Right forelimb (tissue), 1 donor: ENCODE measurements at regions not wholly inside any gene's neighbourhood (a gene's known extent, or its start where the extent isn't known, plus 50 kb on each side); places are given as distances from the start of the nearest gene placed in this dataset.

Experiments used
- DNase-seq: peaks from one replicate; pipeline ENCODE4 v3.0.0-alpha.2; 2018

DNA sequence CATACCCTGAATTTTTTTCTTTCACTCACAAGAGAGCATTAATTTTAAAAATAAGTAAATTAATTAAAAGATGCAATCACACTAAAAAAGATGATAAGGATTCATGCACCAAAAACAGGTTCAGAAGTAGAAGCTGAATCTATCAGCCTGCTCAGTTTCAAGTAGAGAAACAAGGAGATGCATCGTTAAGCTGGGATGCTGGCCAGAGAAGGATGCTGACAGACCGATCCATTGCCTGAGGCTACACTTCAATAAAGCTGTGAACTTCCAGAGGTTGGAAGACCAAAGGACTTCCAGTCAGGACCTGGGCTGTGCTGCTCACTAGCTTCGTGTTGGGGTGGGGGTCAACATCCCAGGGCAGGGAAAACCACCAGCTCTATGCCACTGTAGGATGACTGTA is 457.7 kb downstream of the EFNA5 start:
- DNase-seq, result no peak

DNA sequence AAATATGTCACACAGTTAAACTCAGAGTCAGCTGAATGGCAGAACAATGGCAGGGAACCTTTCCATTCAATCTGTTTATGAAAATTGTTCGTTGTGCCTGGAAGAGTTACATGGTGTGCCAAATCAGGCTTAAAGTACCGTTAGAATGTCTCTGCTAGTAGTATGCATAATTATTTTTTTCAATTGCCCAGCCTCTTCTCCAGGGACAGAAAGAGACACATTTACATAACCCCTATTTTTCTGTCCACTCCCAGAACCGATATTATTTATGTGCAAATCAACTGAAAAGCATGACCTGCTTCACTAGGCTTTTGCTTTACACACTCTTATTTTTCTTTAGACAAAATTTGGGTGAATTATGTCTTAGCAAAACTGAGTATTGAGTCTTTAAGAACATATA is 459.1 kb downstream of the EFNA5 start:
- no peak for DNase-seq

DNA sequence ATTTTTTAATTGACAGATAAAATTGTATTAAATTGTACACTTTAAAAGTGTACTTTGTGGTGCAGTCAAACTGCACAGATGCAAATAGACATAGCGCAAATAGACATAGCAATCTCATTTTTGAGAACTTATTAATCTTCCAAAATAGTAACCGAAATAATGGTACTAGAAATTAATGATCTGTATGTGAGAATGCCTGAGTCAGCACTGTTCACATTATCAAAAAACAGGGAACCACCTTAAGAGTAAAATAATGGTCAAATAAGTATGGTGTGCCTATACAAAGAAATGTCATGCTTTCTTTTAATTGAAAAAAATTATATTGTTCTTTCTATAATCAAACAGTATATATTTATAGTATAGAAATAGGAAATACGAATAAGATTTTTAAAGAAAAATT is 461.9 kb downstream of the EFNA5 start:
- no peak for DNase-seq

DNA sequence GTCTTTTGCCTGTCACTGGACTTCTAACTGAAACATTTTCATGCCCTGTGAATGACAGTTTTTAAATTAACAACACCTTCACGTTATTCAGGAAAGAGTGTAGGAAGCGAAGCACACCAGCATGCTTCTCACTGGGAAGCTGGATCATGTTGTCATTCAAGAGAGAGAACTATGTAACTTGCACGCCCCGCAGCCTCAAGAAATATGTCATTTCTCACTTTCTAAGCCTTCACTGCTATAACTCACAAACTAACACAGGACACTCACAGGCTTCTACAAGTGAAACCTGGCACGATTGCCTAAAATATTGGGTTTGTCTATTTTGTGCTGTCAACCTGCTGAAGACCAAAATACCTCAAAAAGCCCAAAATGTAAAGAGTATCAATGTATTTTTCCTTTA is 466.3 kb downstream of the EFNA5 start:
- no peak for DNase-seq

DNA sequence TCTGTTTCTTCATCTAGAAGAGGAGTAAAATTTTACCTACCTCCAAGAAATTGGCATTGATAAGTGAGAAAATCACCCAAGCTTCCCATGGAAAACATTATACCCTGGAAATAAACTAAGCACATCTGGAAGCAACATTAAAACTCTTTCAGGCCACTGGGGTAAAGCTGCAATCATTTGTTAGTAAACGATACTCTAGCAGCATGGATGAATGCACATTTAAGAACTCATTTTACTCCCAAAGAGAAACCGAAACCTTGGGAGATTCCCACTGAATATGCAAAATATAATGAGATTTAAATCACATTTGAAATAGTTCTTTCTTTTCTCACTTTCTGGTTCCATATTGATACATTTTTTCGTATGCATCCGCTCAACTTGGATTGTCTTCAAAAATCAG is 467.5 kb downstream of the EFNA5 start:
- DNase-seq, result no peak

DNA sequence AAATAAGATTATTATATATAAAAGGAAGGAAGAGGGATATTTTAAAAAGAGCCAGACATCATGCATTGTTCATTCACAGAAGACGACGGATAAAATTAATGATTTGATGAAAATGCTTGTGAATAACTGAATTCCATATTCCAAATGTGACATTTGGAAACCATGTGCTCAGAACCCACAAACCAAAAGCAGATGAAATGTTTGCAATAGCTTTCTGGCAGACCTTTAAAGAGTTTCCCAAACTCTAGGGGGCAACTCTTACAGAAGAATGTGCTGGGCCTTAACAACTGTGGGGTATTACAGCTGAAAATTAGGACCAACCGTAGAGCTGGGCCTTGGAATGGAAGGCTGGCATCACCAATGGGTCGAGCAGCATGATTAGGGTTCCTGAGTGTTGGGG is 471.0 kb downstream of the EFNA5 start:
- no peak for DNase-seq

DNA sequence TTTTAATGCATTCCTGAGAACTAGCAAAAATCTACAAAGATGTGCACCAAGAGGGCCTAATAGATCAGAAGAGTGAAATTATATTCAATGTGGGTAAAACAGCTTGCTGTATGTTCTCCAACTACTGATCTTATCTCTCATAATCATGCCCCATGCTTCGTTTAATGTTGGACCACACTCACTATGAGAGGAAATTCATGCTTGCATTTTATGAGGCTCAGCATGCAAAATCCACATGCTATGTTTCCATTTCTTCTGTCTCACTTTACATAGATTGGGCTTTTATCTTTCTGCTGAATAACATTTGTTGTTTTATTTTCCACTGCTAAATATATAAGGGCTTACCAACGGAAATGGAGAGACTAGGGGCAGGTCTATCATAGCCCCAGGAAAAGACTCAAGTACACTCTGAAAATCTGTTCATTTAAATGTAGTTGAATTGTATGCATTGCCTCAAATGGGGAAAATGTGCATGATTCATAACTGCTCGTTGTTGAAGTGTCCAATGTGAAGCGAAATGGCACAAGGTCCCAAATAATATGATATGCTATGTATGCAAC is 474.2 kb downstream of the EFNA5 start:
- no peak for DNase-seq

DNA sequence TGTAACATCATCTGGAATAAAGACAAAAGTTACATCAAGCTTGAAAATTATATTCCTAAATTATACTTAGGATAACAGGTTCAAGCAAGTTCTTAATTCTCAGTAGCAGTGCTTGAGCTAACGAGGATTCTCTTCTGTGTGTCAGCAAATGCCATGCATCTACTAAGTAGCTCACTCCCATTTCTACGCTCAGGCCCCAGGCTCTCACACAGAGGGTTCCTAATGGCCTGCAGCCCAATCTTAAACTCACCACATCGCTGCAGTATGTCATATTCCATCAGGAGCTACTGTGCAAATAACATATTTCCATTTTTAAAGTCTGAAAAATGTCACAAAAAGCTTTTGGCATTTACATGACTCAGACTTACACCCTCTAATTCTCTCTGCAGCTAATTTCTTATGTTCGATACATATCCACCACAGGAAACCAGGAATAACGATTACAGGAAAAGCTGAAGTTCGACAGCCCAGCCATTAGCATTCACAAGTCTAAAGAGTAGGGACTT is 474.8 kb downstream of the EFNA5 start:
- DNase-seq, result no peak

DNA sequence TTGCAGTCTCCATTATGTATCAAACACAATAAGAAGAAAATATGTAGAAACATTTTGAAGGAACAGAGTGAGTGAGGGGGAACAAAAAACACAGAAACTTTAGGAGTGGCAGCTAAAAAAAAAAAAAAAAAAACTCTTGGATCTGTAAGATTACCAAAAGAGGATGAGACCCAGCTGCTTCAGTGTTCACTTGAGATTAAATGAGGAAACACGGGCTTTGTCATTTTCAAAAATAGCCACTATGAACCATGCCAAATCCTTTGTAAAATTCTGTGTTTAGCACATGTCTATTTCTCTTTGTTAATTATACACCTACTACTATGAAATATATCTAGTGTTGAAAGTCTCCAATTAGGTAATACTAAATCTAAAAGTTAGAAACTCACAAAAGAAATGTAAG is 485.9 kb downstream of the EFNA5 start:
- DNase-seq, result no peak

DNA sequence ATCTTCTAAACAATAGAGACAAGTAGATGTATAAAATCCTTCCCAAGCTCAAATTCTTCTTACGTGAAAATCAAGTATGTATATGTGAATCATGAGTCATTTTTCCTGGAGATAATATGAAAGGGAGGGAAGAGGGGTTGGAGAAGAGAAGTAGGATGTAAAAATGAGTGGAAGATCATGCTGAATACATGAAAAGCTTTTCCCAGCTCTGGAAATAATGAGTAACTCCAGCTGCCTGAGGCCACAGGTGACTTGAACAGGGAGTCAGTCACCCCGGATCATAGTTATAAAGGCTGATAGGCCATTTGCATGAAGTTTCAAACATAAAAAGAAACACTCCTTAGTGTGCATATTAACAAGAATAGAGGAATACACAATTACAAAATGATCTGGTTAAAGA is 486.7 kb downstream of the EFNA5 start:
- no peak for DNase-seq

DNA sequence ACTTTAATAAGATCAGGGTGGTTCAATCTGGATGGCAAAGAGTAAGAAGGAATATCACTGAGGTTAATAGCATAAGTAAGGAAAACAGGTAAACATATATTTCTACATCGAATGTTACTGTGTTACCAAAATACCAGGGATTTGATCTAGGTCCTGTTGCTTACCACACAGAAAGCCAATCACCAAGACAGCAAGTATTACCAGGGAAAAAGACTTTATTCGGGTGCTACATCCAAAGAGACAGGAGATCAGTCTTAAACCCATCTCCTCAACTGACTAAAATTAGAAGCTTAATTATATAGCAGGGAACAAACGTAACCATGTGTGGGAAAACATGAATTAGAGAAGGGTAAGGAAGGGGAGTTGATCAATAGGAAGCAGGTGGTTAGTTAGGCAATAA is 500.1 kb downstream of the EFNA5 start:
- no peak for DNase-seq

DNA sequence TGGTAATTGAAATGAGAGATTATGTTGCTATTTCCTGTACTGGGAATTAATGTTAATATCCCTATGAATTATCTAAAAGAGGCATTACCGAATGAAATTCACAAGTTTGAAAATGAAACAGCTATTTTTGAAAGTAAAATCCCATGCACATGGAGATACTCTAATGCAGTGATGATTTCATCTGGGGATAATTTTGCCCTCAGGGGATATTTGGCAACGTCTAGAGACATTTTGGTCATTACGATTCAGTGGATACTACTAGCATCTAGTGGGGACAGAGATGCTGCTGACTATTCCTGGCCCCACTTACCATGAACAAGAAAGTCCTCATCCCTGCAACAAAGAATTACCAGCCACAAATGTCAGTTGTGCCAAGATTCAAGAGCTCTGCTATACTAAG is 500.9 kb downstream of the EFNA5 start:
- DNase-seq, result no peak

DNA sequence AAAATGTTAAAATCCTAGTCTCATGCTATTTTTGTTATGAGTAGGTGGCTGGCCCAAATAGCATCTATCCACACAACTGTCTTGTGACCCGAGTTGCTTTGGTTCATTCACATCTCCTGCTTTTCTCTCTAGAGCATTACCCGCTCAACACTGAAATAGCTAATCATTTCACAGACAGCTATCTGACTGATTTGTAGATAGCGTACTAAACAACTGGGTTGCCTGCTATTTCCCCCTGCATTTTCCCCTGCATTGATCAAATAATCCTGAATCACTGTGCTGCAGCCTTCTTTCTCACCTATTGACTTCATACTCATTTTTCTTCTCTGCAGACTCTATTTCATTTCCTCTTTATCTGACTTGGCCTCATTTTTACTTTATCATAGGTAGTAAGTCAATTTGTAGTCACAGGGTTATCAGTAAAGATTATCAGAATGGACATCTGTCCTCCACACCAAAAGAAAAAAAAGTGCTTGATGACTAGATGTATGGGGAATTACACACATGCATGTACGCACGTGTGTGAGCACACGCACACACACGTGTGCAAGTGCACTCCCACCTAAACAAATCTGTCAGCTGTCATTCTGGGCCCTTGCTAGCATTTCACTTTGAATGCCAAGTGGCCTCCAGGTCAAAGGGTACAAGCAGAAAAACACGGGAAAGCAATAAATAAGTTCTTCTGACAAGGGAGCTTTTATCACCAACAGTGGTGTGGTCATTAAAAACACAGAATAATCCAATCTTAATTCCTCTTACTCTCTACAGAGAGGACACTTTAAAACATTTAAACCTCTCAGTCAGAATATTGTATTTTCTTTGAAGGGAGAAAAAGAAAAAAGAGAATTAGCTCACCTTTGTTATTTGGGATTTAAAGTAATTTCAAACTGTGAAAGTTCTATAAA is 501.6 kb downstream of the EFNA5 start:
- no peak for DNase-seq

DNA sequence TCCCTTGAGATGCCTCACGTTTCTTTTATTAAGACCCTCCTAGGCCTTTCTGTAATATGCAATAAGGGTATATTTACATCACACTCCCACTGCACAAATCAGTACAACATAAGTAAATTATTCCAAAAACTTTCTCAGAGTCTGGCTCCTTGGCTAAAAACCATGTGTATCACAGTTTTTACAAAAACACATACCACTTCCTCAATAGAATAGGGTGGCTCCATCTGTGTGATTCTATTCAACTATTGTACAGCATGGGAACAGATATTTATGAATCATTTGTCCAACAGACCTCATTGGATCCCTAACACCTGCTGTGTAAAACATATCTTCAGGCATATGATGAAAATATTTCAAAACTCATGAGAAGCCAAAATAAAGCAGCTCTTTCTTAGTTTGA is 502.7 kb downstream of the EFNA5 start:
- DNase-seq, result no peak

DNA sequence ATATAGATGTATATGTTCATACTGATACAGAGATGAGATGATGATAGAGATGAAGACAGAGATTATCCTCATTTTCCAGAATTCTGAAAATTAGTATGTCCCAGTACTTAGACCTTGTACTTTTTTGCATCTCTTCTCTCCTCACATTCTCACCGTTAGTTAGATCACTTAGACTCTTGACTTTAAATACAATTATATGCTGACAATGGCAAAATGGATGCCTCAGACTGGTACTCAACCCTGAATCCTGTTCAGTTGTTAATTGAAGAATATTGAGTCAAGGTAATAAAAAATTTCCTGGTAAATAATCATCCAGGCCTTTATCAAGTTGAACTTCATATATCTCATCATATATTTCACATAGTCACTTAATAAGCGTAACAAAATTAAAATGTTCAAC is 505.4 kb downstream of the EFNA5 start:
- no peak for DNase-seq

DNA sequence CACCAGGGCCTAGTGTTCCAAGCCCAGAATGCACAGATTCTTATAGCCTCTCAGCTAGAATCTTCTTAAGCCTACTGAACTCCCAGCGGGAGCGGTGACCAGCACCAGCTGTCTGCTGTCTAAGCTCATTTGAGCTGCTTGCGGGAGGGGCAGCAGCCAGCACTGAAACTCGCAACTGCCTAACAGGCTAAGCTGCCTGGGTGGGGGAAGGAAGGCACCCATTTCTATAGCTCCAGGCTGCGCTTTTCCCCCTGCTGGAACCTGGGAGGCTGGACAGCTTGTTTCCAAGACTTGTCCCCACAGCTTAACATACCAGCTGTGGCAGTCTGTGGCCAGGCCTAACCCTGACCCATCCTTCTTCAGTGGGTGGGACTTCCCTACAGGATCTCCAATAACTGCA is 512.9 kb downstream of the EFNA5 start:
- DNase-seq, result no peak

DNA sequence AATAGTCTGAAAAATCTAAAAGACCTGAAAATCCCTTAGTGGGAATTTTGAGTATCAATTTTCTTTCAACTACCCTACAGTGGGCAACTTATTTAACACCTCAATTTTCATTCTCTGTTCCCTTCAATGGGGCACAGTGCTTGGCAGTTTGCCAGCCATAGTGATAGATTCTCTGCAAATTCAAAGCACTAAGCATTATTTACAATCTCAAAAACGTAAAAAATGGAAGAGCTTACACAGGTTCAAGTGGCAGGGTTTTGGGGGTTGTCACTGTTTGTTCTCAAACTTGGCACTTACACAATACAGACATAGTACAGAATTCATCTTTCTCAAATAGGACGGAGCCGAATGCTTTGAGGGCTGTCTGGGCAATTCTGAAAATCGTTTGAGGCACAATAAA is 515.0 kb downstream of the EFNA5 start:
- no peak for DNase-seq

DNA sequence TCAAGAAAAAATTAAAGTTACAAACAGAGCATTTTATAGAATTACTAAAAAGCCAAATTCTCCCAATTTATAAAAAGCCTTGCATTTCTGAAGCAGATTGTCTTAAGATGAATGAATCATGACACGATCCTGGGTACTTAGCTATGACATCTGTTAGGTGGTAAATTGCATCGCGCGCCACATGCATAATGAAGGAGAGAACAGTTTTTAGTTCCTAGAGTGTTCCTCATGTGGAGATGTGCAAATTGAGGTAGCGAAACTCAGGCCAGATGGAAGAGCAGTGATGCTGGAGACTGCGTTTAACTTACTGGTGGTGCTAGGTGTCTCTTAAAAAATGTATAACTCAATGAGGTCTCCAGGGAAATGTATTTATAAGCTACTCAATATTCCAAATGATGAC is 516.1 kb downstream of the EFNA5 start:
- DNase-seq, result no peak

DNA sequence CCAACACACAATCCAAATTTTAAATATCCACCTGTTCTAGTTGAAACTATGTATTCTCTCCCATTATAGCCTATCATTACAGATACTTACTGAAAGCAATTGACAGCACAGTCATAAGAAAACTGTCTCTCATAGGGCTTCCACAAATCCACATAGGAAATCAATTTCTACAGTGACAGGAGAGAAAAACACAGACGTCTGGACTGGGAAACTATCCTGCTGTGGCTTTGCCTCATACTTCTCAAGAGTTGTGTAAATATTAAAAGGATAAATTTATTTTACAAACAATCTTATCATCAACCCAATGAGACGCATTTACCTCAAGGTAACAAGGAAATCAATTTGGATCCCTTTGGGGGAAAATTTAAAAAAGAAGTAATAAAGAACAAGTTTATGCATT is 517.5 kb downstream of the EFNA5 start:
- no peak for DNase-seq

DNA sequence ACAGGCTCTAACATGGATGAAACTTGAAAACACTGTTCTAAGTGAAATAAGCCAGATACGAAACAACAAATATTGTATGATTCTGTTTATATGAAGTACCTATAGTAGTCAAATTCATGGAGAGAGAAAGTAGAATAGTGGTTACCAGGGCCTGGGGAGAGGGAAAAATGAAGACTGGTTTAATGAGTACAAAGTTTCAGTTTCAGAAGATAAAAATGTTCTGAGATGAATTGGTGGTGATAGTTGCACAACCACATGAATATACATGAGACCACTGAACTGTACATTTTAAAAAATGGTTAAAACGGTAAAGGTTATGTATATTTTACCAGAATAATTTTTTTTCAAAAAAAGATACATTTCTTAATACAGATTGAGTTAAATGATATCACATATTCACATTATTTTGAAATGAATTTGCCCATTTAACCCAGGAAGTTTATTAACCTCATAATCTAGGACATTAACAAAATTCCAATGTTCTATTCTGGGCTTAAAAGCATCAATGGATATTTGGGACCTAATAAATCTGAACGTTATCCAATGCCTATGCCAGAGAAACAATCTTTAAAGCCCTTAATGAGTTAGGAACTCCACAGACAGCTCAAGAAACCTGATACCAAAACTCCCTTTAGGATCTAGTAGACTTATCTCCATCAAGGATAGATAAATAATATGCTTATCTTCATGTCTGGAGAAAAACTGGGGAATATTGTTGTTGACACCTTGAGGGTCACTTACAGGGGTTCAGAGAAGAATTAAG is 521.3 kb downstream of the EFNA5 start:
- no peak for DNase-seq

DNA sequence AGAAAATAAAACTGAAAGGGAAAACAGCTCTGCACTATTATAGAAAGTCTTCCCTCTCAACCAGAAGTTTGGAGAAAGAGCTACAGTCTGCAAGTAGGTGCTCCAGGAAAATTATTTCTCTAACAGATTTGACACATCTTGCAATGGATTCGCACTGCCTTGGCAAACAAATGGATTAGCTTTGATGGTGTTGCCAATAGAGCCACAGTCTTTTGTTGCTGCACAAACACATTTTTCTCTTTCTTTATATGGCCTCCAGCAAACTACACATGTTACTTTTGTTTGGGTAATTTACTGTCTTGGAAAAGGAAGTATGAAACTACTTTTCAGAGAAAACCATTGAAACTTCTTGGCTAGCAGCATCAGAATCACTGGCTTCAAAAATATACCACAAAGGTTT is 523.1 kb downstream of the EFNA5 start:
- DNase-seq, result no peak

DNA sequence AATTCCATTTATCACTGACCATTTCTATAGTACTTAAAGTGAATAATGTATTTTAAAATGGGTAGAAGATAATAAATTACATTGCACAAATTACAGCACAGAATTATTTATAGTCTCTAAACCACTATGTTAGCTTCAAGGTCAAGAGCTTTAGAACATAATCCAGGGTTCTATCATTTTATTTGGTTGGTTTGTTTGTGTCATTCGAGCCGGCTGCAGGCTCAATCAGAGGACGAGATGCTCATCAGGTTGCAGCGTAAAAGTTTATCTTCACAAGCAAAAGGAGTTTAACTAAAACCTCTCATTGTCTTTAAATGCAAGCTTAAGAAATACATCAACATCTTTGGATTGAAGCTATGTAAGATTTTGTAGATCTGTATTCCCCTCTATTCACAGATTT is 523.8 kb downstream of the EFNA5 start:
- DNase-seq, result no peak

DNA sequence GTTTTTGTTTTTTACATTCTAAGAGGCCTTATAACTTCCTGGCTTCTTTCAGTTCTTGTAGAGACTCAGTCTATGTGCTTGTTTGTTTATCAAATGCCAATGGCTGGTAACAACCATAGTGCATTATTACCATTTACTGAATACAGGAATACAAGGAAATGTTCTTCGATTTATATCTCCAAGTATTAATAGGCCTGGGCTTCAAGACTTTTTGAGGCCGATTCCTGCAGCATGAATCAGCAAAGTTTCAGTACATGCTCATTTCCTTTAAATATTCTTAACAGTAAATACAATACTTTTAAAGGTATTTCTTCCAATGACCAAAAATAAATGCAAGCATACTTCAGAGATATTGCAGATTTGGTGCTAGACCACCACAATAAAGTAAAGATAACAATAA is 535.3 kb downstream of the EFNA5 start:
- DNase-seq, result no peak

DNA sequence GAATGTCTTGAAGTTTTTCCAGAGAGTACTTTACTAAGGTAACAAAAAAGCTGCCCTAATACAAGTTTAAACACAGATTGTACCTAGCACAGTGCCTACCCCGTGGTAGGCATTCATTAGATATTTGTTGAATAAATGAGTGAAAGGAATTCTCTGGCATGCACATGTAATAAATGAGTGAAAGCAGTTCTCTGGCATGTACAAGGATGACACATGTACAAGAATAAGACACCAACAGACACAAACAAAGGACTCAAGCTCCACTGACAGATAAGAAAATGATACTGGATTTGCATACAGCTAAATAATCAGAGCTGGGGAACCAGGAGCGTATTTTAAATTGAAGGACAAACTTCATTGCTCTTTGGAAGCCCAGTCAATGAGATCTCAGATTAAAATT is 535.8 kb downstream of the EFNA5 start:
- no peak for DNase-seq
